ENCODE measurements at regions not wholly inside any gene's neighbourhood (a gene's known extent, or its start where the extent isn't known, plus 50 kb on each side); places are given as distances from the start of the nearest gene placed in this dataset.

DNA sequence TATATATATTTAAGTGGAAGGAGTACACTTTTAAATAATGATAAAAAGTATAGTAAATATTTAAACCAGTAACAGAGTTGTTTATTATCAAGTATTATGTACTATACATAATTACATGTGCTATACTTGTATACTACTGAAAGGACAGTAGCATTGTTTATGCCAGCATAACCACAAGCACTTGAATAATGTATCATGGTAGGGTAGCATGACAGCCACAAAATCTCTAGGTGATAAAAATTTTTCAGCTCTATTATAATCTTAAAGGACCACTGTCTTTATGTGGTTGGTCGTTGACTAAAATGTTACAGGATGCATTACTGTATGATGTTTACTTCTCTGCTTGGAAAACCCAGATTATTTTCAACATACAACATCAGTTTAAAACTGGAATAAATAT lies 349.2 kb downstream of the CASP12 start:
- Histone ChIP-seq H3K27me3 (replicated peaks; ENCODE audit: insufficient read depth, low read length) (no peaks in the 10 kb centered on the region), H3K9me3 (replicated peaks; ENCODE audit: insufficient read depth, low read length) (no peaks in the 10 kb centered on the region), H3K27ac (ENCODE audit: low read length) (no peak overlapping the region), H3K36me3 (replicated peaks; ENCODE audit: insufficient read depth, low read length) (no peaks in the 10 kb centered on the region), H3K9ac (ENCODE audit: low read length) (no peak overlapping the region), H3K4me1 (ENCODE audit: low read length) (no peaks in the 10 kb centered on the region), H3K9me2 (replicated peaks; ENCODE audit: insufficient read depth, low read length) (no peaks in the 10 kb centered on the region), H3F3A (ENCODE audit: insufficient read depth, low read length) (no peaks in the 10 kb centered on the region), H2AFZ (ENCODE audit: low read length) (no peak overlapping the region), H3K4me3 (ENCODE audit: low read length) (no peak overlapping the region), H3K79me2 (ENCODE audit: low read length) (no peaks in the 10 kb centered on the region), H4K20me1 (ENCODE audit: insufficient read depth, low read length) (no peaks in the 10 kb centered on the region), H3K4me2 (ENCODE audit: low read depth, low read length) (no peak overlapping the region)
- TF ChIP-seq, protein P1, sequence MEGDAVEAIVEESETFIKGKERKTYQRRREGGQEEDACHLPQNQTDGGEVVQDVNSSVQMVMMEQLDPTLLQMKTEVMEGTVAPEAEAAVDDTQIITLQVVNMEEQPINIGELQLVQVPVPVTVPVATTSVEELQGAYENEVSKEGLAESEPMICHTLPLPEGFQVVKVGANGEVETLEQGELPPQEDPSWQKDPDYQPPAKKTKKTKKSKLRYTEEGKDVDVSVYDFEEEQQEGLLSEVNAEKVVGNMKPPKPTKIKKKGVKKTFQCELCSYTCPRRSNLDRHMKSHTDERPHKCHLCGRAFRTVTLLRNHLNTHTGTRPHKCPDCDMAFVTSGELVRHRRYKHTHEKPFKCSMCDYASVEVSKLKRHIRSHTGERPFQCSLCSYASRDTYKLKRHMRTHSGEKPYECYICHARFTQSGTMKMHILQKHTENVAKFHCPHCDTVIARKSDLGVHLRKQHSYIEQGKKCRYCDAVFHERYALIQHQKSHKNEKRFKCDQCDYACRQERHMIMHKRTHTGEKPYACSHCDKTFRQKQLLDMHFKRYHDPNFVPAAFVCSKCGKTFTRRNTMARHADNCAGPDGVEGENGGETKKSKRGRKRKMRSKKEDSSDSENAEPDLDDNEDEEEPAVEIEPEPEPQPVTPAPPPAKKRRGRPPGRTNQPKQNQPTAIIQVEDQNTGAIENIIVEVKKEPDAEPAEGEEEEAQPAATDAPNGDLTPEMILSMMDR (IDR thresholded peaks at IDR 0.05; ENCODE audit: low read length): no peak
- TF ChIP-seq EZH2phosphoT487 (IDR thresholded peaks at IDR 0.05; ENCODE audit: low read length) (no peak), EZH2 (optimal IDR thresholded peaks at IDR 0.05; ENCODE audit: low read depth, low read length) (no peak)
- no peak for DNase-seq

DNA sequence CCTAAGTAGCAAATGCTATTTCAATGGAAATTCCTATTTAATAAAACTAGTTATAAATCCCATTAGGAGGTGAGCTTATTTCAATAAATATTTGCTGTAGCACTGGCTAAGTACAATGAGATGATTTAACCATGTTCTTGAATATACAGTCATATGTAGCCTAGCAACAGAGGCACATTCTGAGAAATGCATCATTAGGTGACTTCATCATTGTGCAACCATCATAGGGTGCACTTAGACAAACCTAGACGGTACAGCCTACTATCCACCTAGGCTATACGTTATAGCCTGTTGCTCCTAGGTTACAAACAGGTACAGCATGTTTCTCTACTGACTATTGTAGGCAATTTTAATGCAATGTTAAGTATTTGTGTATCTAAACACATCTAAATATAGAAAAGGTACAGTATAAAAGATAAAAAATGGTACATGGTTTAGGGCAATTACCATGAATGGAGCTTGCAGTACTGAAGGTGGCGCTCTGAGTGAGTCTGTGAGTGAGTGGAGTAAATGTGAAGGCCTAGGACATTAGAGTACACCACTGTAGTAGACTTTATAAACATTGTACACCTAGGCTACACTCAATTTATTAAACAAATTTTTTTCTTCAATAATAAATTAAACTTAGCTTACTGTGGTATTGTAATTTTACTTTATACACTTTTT lies 350.1 kb downstream of the CASP12 start:
- H3K4me2 ChIP-seq (ENCODE audit: low read depth, low read length): no peak overlapping the region
- H3K36me3 ChIP-seq (replicated peaks; ENCODE audit: insufficient read depth, low read length): no peaks in the 10 kb centered on the region
- TF ChIP-seq, protein P1 (IDR thresholded peaks at IDR 0.05; ENCODE audit: low read length): no peak
- TF ChIP-seq EZH2 (optimal IDR thresholded peaks at IDR 0.05; ENCODE audit: low read depth, low read length) (no peak), EZH2phosphoT487 (IDR thresholded peaks at IDR 0.05; ENCODE audit: low read length) (no peak)
- H4K20me1 ChIP-seq (ENCODE audit: insufficient read depth, low read length): no peaks in the 10 kb centered on the region
- no peaks in the 10 kb centered on the region for H3K9me2 ChIP-seq (replicated peaks; ENCODE audit: insufficient read depth, low read length)
- no peak overlapping the region for H3K4me3 ChIP-seq (ENCODE audit: low read length)
- no peaks in the 10 kb centered on the region for H3K79me2 ChIP-seq (ENCODE audit: low read length)
- H3K27ac ChIP-seq (ENCODE audit: low read length): no peak overlapping the region
- no peaks in the 10 kb centered on the region for H3K27me3 ChIP-seq (replicated peaks; ENCODE audit: insufficient read depth, low read length)
- no peak overlapping the region for H2AFZ ChIP-seq (ENCODE audit: low read length)
- no peaks in the 10 kb centered on the region for H3F3A ChIP-seq (ENCODE audit: insufficient read depth, low read length)
- H3K4me1 ChIP-seq (ENCODE audit: low read length): no peaks in the 10 kb centered on the region
- H3K9me3 ChIP-seq (replicated peaks; ENCODE audit: insufficient read depth, low read length): no peaks in the 10 kb centered on the region
- DNase-seq: no peak
- H3K9ac ChIP-seq (ENCODE audit: low read length): no peak overlapping the region

DNA sequence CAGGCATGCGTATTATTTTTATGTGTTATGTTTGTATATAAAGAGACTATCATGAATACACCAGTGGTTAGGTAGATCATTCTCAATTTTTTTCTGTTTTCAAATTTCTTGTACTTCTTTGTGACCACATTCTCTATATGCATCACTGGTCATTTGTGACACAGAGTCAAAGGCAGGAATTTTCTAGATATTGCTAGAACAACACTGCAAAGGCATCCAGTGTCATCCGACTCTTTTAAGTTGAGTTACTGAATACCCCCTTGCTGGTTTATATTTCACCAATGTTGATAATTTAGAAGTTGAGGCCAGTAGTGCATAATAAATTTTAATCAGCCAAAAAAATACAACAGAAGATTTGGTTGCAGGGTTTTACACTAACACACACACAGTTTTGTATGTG lies 351.8 kb downstream of the CASP12 start:
- Histone ChIP-seq H3K4me3 (ENCODE audit: low read length) (no peak overlapping the region), H3K9me2 (replicated peaks; ENCODE audit: insufficient read depth, low read length) (no peaks in the 10 kb centered on the region), H3K79me2 (ENCODE audit: low read length) (no peaks in the 10 kb centered on the region), H2AFZ (ENCODE audit: low read length) (no peak overlapping the region), H4K20me1 (ENCODE audit: insufficient read depth, low read length) (no peaks in the 10 kb centered on the region), H3K4me1 (ENCODE audit: low read length) (no peaks in the 10 kb centered on the region), H3K4me2 (ENCODE audit: low read depth, low read length) (no peak overlapping the region), H3K27me3 (replicated peaks; ENCODE audit: insufficient read depth, low read length) (no peaks in the 10 kb centered on the region), H3K27ac (ENCODE audit: low read length) (no peak overlapping the region), H3K9ac (ENCODE audit: low read length) (no peak overlapping the region), H3F3A (ENCODE audit: insufficient read depth, low read length) (no peaks in the 10 kb centered on the region), H3K36me3 (replicated peaks; ENCODE audit: insufficient read depth, low read length) (no peaks in the 10 kb centered on the region), H3K9me3 (replicated peaks; ENCODE audit: insufficient read depth, low read length) (no peaks in the 10 kb centered on the region)
- no peak for DNase-seq
- TF ChIP-seq EZH2phosphoT487 (IDR thresholded peaks at IDR 0.05; ENCODE audit: low read length): no peak
- TF ChIP-seq, protein P1 (IDR thresholded peaks at IDR 0.05; ENCODE audit: low read length): no peak
- TF ChIP-seq EZH2 (optimal IDR thresholded peaks at IDR 0.05; ENCODE audit: low read depth, low read length): no peak
